OCI-LY1 (cell line): ENCODE measurements at regions not wholly inside any gene's neighbourhood (a gene's known extent, or its start where the extent isn't known, plus 50 kb on each side); places are given as distances from the start of the nearest gene placed in this dataset.

Experiments used
- EZH2 ChIP-seq: fragments of 200-600 bp; sonication (generic), shearing (Covaris generic); IDR thresholded peaks from 2 replicates; pipeline ENCODE4 v1.8.0; 2017; ENCODE audit warnings: borderline replicate concordance, mixed run types, mild to moderate bottlenecking, antibody characterized with exemption, low read length, moderate library complexity, mixed read lengths
- TF ChIP-seq, protein P1 (sequence below): fragments of 200-600 bp; sonication (generic), shearing (Covaris generic); IDR thresholded peaks from 2 replicates; pipeline ENCODE4 v1.5.1; 2017; ENCODE audit warnings: mild to moderate bottlenecking, antibody characterized with exemption, low read length, moderate library complexity, mixed read lengths

DNA sequence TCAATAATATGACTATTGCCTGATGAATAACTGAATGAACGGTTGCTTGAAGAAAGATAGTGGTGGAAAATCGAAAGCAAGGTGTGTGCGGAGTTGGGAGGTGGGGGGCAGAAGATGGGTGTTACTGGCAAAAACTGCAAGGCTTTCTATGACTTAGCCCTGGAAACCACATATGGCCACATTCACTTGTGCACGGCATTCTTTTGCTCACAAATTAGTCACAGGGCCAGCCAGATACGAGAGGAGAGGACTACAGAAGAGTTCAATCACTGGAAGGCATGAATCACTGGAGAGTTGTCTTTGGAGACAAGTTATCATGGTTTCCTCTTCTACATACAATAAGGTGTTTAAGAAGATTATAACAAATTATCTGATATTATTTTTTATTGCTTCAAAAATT is 626.5 kb upstream of the CPEB2 start:
- TF ChIP-seq, protein P1, sequence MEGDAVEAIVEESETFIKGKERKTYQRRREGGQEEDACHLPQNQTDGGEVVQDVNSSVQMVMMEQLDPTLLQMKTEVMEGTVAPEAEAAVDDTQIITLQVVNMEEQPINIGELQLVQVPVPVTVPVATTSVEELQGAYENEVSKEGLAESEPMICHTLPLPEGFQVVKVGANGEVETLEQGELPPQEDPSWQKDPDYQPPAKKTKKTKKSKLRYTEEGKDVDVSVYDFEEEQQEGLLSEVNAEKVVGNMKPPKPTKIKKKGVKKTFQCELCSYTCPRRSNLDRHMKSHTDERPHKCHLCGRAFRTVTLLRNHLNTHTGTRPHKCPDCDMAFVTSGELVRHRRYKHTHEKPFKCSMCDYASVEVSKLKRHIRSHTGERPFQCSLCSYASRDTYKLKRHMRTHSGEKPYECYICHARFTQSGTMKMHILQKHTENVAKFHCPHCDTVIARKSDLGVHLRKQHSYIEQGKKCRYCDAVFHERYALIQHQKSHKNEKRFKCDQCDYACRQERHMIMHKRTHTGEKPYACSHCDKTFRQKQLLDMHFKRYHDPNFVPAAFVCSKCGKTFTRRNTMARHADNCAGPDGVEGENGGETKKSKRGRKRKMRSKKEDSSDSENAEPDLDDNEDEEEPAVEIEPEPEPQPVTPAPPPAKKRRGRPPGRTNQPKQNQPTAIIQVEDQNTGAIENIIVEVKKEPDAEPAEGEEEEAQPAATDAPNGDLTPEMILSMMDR = no peak
- TF ChIP-seq EZH2 = no peak
